NCI-H1436 treated with DMSO at 0.1 percent for 48 hours (cell line): ENCODE measurements at regions not wholly inside any gene's neighbourhood (a gene's known extent, or its start where the extent isn't known, plus 50 kb on each side); places are given as distances from the start of the nearest gene placed in this dataset.

ENCODE experiments used
- DNase-seq: peaks from one replicate; lab custom pipeline; 2025; lab: John Stamatoyannopoulos, UW

DNA sequence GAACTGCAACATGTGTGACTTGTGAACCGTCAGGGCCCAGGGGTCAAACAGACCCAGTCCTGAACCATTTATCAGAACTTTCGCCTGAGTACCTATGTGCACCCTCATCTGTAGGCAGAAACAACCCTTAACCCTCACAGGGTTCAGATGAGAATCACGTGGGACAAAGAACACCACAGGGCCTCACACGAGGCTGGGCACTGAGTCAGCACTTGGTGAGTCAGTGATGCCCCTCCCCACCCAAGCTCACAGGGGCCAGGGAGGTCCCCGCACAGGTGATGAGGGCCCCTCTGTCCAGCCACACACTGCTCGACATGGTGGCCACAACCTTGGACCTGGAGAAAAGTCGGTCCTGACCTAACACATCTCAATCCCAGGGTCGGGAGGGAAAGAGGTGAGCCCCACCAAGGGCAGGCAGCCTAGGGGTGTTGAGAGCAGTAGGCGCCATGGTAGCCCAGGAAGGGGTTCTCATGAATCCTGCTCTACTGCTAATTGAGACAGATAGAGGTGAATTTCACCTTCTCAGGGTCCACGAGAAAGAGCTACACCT is 176.4 kb downstream of the SHANK2 start:
- no peak for DNase-seq

DNA sequence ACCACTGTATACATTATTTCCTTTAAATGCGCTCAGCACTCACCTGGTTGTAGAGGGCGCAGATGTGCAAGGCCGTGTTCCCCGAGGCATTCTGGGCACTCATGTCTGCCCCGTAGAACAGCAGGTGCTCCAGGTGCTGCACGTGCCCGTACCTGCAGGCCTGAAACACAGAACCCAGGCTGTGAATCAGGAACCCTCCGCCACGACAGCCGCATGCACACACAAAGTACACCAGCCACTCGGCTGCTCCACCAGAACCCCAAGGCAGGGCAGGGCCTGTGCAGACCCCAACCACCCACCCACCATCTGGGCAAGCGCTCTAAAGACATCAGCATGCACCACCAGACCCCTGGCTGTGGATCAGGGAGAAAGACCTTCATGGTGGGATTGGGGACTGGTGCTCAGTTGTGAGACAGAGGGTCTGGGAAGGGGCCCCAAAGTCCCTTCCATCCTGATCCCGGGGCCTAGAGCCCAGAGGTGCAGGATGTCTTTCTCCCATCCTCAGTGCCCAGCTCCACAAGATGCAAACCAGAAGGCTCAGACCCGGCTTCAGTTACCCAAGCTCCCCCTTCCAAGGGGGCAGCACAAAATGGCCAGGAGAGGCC is 177.2 kb downstream of the SHANK2 start:
- no peak for DNase-seq

DNA sequence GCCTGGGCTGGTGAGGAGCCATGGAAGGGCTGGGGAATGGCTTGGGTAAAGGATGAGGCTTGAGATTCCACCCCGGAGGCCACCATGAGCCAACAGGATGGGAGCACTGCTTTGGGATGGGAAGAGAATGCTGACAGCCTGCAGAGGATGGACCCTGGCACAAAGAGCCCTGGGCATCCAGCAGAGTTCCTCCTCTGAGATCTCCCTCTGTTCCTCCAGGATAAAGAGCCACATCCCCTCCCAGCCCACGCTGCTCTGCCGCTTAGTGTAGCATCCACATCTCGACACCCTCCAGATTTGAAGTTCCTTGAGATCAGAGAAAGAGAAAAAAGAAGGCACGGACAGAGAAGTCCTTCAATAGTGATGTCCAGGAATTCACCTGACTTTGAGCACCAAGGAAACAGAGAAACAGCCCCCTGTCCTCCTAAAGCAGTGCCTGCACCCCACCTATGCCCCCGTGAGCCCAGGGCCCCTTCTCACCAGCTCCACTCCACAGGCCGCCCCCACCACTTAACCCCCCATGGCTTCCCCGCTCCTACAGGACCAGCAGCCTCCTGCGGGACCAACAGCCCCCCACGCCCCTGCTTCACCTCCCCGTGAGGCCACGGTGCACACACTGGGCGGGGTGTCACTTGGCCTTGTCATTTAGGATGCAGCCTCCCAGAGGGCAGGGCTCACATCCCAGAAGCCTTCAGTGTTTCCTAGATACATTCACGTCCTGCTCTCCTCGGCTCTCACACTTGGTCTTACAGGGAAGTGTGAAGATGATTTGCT is 180.5 kb downstream of the SHANK2 start:
- DNase-seq, result no peak

DNA sequence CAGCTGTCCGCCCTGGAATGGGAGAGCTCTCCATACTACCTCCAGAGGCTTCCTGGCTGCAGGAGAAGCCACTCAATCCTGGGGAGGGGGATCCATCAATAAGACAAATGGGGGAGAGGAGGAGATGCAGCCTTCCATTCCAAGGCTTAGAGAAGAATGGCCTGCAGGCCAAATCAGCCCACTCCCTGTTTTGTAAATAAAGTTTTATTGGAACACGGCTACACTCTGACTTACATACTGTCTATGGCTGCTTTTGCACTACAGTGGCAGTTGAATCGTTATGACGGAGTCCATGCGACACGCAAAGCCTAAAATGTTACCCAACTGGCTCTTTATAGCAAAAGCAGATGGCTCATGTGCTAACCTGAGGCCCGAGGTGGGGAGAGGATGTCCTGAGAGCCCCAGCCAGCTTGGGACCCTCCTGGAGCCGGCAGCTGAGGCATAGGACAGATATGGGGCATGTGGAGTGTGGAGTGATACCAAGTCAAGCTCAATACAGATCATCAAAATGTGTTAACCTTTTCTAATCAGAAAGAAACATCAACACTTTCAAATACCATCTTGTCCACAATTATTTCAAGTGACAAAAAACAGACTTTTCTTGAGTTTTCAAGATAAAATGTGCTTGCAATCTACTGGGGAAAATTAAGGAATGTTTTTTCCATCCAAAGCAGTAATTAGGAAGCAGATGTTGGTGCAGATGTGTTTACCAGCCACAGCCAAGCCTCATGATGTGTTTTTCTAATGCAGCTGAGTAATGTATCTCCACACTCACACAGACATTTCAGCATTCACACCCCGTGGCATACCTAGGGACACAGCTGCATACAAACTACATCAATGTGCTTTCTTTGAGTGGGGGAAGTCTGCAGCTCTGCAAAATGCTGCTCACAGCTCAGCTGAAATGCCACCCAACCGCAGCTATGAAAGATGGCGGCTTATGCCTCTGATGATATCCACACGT is 181.6 kb downstream of the SHANK2 start:
- no peak for DNase-seq

DNA sequence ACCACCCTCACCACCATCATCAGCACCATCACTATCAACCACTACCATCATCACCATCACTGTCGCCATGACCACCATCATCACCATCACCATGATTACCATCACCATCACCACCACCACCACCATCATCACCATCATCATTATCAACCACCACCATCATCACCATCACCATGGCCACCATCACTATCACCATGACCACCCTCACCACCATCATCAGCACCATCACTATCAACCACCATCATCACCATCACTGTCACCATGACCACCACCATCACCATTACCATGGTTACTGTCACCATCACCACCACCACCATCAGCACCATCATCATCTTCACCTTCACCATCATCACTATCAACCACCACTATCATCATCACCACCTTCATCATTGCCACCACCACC is 183.4 kb downstream of the SHANK2 start:
- DNase-seq, result no peak

DNA sequence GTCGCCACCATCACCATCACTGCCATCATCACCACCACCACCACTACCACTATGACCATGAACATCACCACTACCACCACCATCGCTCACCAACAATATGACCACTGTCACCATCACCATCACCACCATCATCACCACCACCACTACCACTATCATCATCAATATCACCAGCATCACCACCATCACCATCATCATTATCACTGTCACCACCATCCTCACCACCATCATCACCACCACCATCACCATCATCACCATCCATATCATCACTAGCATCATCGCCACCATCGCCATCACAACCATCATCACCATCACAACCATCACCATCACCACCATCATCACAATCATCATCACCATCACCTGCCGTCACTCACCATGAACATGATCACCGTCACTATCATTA is 184.6 kb downstream of the SHANK2 start:
- no peak for DNase-seq

DNA sequence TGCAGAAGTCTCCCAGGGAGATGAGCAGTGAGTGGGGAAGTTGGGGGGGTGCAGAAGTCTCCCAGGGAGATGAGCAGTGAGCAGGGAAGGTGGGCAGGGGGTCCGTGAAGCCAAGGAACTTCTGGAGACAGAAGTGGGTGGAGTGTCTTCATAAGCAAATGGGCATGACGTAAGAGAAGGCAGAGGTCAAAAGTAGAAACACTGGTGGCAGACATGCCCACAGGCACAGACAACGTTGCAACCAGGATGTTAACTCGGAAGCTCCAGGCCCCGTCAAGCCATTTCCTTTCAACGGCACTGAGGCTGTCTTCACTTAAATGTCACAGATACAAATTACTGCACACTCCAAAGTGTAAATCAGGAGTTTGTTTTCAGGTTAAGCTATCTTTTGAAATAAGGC is 186.1 kb downstream of the SHANK2 start:
- DNase-seq, result no peak

DNA sequence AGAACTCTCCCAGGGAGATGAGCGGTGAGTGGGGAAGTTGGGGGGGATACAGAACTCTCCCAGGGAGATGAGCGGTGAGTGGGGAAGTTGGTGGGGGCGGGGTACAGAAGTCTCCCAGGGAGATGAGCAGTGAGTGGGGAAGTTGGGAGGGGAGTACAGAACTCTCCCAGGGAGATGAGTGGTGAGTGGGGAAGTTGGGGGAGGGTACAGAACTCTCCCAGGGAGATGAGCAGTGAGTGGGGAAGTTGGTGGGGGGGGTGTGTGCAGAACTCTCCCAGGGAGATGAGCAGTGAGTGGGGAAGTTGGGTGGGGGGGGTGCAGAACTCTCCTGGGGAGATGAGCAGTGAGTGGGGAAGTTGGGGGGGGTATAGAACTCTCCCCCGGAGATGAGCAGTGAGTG is 186.5 kb downstream of the SHANK2 start:
- no peak for DNase-seq

DNA sequence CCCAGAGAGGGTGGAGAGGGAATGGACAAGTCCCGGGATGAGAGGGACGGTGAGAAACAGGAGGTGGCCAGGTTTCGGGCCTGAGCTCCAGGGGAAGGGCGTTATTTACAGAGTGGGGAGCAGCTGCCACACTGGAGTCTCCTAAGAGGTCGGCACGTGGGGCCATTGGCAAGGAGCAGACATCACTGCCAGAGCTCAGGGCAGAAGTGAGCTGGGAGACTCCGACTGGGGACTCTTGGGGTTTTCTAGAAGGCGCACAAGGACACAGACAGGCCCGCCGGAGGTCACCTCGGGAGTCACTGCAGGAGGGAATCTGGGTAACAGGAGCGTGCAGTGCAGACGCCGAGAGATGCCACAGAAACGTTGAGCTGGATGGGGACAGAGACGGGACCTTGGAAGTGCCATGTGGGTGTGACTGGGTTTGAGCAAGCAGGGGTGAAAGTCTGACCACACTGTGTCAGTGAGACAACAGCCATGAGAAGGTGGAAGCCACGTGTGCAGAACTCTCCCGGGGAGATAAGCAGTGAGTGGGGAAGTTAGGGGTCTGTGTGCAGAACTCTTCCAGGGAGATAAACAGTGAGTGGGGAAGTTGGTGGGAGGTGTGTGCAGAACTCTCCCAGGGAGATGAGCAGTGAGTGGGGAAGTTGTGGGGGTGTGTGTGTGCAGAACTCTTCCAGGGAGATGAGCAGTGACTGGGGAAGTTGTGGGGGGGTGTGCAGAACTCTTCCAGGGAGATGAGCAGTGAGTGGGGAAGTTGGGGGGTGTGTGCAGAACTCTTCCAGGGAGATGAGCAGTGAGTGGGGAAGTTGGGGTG is 187.5 kb downstream of the SHANK2 start:
- DNase-seq, result no peak

DNA sequence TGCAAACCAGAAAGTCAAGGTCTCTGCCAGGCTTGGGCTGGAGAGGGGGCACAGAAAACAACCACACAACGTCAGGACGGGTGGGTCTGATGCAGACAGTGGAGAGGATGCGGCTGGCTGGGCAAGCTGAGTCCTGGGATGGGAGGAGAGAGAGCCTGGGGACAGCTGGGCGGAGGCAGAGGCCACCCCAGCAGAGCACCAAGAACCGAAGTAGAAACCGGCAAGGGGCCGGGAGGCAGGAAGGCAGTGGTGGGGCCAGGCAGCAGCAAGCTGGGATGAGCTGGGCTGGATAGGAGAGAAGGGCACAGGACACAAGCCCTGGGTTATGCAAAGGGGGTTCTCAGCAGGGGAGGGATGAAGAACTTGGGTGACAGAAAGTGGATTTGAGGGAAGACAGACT is 188.2 kb downstream of the SHANK2 start:
- DNase-seq, result no peak

DNA sequence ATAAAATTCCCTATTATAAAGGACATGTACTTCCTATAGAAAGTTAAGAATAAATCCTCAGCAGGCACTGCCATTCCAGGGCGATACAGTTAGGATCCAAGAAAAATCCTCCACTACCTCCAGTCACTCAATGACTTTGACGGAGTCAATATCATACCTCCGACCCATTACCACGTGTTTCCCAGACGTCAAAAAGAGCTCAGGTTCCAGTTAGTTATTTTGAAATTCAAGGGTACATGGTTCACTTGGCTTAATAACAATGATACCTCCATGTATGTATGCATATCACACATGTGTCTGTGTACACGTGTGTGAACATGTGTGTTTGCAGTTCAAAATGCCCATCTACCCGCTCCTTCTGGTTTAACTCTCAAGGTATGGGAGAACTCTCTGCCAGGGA is 189.2 kb downstream of the SHANK2 start:
- no peak for DNase-seq

DNA sequence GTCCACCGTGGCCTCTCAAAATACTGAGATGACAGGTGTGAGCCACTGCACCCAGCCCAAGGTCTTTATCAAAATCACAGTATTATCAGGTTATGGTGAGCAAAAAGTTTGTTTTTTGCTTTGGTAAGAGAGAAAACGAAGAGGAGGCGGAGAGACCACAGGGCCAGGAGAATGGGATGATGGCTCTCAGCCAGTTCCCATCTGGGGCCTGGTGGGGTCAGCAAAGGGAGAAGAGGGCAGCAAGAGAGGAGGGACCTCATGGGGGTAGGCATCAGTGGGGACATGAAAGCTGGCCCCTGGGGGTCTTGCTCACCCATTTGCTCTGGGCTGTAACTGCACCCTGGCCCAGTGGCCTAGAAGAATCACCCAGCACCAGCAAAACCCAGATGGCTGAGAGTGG is 190.2 kb downstream of the SHANK2 start:
- DNase-seq, result no peak

DNA sequence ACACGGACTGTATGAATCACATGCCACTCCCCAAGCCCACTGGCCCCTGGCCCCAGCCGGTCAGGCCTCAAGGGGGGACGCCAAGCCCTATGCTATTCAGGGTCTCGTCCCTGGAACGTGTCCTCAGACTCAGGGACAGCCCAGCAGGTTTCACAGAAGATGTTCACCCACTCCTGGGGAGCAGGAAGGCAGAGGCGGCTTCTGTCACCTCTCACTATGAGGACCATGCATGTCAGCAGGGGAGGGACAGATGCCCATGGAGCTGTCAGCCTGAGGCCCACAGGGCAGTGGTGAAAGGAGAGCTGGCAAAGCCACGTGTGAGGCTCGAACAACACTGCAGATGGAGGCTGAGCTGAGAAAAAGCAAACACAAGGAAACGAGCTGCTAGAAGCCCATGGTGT is 192.0 kb downstream of the SHANK2 start:
- DNase-seq, result no peak

DNA sequence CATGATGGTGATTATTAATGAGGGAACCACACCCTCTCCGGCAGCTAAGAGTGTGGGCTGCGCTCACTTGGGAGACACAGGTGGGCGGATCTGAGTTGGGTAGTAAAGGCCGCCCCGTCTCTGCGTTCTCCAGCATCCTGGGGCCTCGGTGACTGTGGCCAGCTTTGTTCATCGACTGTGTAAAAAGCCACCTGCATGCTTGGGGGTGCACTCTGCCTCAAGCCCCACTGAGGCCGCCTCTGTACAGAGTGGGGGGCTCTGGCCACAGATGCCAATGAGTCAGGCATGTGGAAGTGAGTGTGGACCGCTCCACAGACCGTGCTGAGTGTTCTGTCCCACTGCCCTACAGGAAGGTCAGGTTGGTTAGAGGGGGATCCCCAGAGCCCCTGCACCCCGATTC is 192.7 kb downstream of the SHANK2 start:
- no peak for DNase-seq

DNA sequence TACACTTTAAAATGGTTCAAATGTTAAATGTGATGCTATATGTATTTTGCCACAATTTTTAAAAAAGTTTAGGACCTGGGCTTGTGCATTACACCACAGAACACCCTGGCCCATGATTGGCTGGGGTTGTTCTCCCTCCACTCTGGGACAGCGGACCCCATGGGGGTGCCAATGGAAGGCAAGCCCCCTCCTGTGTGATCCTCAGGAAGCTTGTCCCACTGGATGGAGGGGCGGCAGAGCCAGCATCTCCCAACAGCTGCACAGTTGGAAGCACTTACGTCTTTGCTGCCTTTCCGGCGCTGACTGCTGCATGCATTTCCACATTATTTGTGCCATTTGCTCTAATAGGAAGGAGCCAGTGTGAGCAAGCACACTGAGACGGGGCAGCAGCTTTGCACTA is 196.5 kb downstream of the SHANK2 start:
- no peak for DNase-seq
